HL-60 (cell line): ENCODE measurements at regions not wholly inside any gene's neighbourhood (a gene's known extent, or its start where the extent isn't known, plus 50 kb on each side); places are given as distances from the start of the nearest gene placed in this dataset.

Source experiments
- DNase-seq, 2 experiments: peaks; one replicate each; pipeline ENCODE4 v3.0.0-alpha.2; 2010 to 2020; ENCODE audit warnings: low read depth in 1 of 2, low spot score in 1 of 2
- H3K27ac ChIP-seq: fragments of 250-450 bp; sonication (Bioruptor Pico); replicated peaks from 2 replicates; pipeline ENCODE4 v1.5.1; 2020; ENCODE audit warnings: mild to moderate bottlenecking, moderate library complexity
- H3K27me3 ChIP-seq: fragments of 250-450 bp; sonication (Bioruptor Pico); 2 replicates; pipeline ENCODE4 v1.5.1; 2021; ENCODE audit warnings: mild to moderate bottlenecking, moderate library complexity; ENCODE audit not compliant: insufficient read depth, poor library complexity, severe bottlenecking
- H3K4me3 ChIP-seq: replicated peaks from 2 replicates; pipeline ENCODE4 v1.5.1; 2011; ENCODE audit warnings: mild to moderate bottlenecking, control low read depth, low read length; ENCODE audit not compliant: insufficient read depth
- GABPA ChIP-seq: IDR thresholded peaks from 2 replicates; pipeline ENCODE4 v1.6.1; 2012; ENCODE audit warnings: low read depth
- POLR2AphosphoS5 ChIP-seq: IDR thresholded peaks from 2 replicates; pipeline ENCODE4 v1.6.1; 2012; ENCODE audit warnings: low read depth
- SPI1 ChIP-seq: IDR thresholded peaks from 2 replicates; pipeline ENCODE4 v1.6.1; 2012; ENCODE audit warnings: low read depth, mild to moderate bottlenecking, borderline replicate concordance
- TF ChIP-seq, protein P1 (sequence below): IDR thresholded peaks from one replicate; pipeline ENCODE4 v1.5.1; 2011; ENCODE audit warnings: low read length, control low read depth, inconsistent platforms; ENCODE audit not compliant: insufficient read depth
- TF ChIP-seq, protein P2 (sequence below): IDR thresholded peaks from 2 replicates; pipeline ENCODE4 v1.6.1; 2012; ENCODE audit warnings: low read depth; ENCODE audit not compliant: insufficient replicate concordance

DNA sequence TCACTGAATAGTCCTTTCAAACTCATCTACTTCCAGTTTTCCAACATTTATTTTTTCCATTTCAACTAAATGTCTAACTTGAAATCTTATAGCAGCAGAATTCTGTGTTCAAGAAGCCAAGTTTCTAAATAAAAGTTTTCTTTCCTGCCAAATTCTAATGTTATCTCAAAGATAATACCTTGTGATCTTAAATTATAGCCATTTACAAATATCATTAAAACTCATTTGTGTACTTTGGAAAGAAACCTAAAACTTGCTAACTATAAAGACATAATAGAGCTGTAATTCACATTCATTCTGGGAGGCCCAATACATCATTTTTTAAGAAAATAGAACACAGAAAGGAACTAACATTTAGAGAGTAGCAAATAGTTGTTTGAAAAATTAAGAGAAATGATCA is 83.9 kb downstream of the MAD2L1 start:
- no peak overlapping the region for H3K27ac ChIP-seq
- DNase-seq, result no peak
- H3K27me3 ChIP-seq, result no peaks in the 10 kb centered on the region
- H3K4me3 ChIP-seq, result no peak overlapping the region
- no peak for TF ChIP-seq SPI1
- TF ChIP-seq, protein P1, sequence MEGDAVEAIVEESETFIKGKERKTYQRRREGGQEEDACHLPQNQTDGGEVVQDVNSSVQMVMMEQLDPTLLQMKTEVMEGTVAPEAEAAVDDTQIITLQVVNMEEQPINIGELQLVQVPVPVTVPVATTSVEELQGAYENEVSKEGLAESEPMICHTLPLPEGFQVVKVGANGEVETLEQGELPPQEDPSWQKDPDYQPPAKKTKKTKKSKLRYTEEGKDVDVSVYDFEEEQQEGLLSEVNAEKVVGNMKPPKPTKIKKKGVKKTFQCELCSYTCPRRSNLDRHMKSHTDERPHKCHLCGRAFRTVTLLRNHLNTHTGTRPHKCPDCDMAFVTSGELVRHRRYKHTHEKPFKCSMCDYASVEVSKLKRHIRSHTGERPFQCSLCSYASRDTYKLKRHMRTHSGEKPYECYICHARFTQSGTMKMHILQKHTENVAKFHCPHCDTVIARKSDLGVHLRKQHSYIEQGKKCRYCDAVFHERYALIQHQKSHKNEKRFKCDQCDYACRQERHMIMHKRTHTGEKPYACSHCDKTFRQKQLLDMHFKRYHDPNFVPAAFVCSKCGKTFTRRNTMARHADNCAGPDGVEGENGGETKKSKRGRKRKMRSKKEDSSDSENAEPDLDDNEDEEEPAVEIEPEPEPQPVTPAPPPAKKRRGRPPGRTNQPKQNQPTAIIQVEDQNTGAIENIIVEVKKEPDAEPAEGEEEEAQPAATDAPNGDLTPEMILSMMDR, result no peak
- TF ChIP-seq, protein P2, sequence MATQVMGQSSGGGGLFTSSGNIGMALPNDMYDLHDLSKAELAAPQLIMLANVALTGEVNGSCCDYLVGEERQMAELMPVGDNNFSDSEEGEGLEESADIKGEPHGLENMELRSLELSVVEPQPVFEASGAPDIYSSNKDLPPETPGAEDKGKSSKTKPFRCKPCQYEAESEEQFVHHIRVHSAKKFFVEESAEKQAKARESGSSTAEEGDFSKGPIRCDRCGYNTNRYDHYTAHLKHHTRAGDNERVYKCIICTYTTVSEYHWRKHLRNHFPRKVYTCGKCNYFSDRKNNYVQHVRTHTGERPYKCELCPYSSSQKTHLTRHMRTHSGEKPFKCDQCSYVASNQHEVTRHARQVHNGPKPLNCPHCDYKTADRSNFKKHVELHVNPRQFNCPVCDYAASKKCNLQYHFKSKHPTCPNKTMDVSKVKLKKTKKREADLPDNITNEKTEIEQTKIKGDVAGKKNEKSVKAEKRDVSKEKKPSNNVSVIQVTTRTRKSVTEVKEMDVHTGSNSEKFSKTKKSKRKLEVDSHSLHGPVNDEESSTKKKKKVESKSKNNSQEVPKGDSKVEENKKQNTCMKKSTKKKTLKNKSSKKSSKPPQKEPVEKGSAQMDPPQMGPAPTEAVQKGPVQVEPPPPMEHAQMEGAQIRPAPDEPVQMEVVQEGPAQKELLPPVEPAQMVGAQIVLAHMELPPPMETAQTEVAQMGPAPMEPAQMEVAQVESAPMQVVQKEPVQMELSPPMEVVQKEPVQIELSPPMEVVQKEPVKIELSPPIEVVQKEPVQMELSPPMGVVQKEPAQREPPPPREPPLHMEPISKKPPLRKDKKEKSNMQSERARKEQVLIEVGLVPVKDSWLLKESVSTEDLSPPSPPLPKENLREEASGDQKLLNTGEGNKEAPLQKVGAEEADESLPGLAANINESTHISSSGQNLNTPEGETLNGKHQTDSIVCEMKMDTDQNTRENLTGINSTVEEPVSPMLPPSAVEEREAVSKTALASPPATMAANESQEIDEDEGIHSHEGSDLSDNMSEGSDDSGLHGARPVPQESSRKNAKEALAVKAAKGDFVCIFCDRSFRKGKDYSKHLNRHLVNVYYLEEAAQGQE, result no peak
- no peak for TF ChIP-seq POLR2AphosphoS5
- no peak for TF ChIP-seq GABPA

DNA sequence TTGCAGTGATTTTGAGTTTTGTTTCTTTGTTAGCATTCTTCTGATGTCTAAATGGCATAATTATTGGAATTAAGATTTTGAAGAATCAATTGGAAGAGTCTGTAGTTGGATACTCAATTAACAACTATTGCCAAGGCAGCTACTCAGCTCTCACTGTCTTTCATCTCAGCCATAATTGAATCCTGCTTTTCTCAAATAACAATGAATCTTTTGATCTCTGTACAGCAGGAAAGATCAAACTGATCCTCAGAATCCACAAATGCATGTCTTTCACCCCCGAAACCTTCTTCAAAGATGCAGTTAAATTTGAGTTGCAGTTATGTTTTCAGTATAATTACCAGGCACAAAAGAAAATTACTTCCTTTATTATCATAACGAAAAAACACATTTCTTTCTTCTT is 86.2 kb downstream of the MAD2L1 start:
- Histone ChIP-seq H3K27me3 (no peaks in the 10 kb centered on the region), H3K4me3 (no peak overlapping the region), H3K27ac (no peak overlapping the region)
- TF ChIP-seq GABPA (no peak), SPI1 (no peak), POLR2AphosphoS5 (no peak)
- TF ChIP-seq, protein P1, result no peak
- TF ChIP-seq, protein P2, result no peak
- DNase-seq, result no peak

DNA sequence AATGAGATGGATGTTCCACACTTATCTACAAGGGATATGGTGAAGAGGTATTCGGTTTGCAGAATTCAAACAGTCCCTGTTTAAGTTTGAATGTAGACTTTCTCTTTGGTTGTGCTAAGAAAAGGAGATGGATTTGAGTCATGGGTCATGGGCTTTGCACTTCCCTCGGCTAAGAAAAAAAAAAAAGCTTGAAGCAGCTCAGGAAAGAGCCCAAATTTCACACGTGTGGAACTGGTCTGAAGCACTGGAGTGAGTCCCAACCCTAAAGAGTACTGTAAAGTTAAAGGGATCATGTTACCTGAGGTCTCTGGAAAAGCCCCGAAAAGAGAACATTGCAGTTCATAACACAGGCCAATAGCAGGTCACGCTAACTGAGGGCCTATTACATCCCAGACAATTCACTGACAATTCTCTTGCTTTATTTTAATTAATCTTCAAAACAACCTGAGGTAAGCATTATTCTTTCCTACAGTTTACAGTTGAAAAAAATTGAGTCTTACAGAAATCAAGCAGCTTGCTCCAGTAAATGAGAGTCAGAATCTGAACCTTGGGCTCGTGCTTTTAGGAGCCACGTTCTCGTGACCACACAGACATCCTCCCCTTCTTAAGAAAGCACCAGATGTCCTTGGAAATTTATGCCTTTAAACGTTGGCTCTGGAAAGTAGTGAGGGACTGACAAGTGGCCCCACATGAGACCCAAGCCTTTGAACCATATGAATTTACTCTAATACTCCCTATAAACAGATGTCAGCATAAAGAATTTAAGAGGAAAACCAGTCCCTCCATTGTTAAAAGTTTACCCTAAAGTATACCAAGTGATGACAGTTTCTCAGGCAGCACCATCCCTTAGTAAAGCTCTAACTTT is 89.3 kb downstream of the MAD2L1 start:
- Histone ChIP-seq H3K27me3 (no peaks in the 10 kb centered on the region), H3K4me3 (no peak overlapping the region), H3K27ac (no peak overlapping the region)
- TF ChIP-seq SPI1 (no peak), GABPA (no peak), POLR2AphosphoS5 (no peak)
- TF ChIP-seq, protein P1, result no peak
- TF ChIP-seq, protein P2, result no peak
- DNase-seq, result no peak
